Rectal smooth muscle tissue (tissue), 1 donor: ENCODE measurements at regions not wholly inside any gene's neighbourhood (a gene's known extent, or its start where the extent isn't known, plus 50 kb on each side); places are given as distances from the start of the nearest gene placed in this dataset.

Source experiments
- H3K27ac ChIP-seq: one replicate; pipeline ENCODE4 v1.7.0; 2013; ENCODE audit warnings: low read depth, low read length, inconsistent platforms
- H3K27me3 ChIP-seq: one replicate; pipeline ENCODE4 v1.7.0; 2013; ENCODE audit warnings: low read length; ENCODE audit not compliant: control insufficient read depth, insufficient read depth
- H3K36me3 ChIP-seq: one replicate; pipeline ENCODE4 v1.7.0; 2013; ENCODE audit warnings: low read length; ENCODE audit not compliant: control insufficient read depth, insufficient read depth
- H3K4me1 ChIP-seq: one replicate; pipeline ENCODE4 v1.7.0; 2013; ENCODE audit warnings: low read length; ENCODE audit not compliant: control insufficient read depth, insufficient read depth
- H3K4me3 ChIP-seq: one replicate; pipeline ENCODE4 v1.7.0; 2013; ENCODE audit warnings: low read length
- H3K9ac ChIP-seq: one replicate; pipeline ENCODE4 v1.7.0; 2013; ENCODE audit warnings: low read length

GRCh38 chr10:108913300-108913699 lies 1010.0 kb downstream of the XPNPEP1 start:
- no peaks in the 10 kb centered on the region for H3K4me1 ChIP-seq
- no peaks in the 10 kb centered on the region for H3K36me3 ChIP-seq
- H3K27me3 ChIP-seq, result no peaks in the 10 kb centered on the region
- no peak overlapping the region for H3K9ac ChIP-seq
- H3K27ac ChIP-seq, result no peak overlapping the region
- H3K4me3 ChIP-seq, result no peak overlapping the region

GRCh38 chr10:108911814-108912541 lies 1011.3 kb downstream of the XPNPEP1 start:
- H3K4me1 ChIP-seq, result no peaks in the 10 kb centered on the region
- H3K4me3 ChIP-seq, result peak overlapping the region; percentile 70
- H3K36me3 ChIP-seq, result no peaks in the 10 kb centered on the region
- no peaks in the 10 kb centered on the region for H3K27me3 ChIP-seq
- no peak overlapping the region for H3K9ac ChIP-seq
- H3K27ac ChIP-seq, result no peak overlapping the region

- Histone ChIP-seq H3K27me3 (no peaks in the 10 kb centered on the region), H3K36me3 (no peaks in the 10 kb centered on the region), H3K4me1 (no peaks in the 10 kb centered on the region), H3K4me3 (no peak overlapping the region), H3K9ac (no peak overlapping the region), H3K27ac (no peak overlapping the region)
Measured at GRCh38 chr10:108908096-108908495, 1015.2 kb downstream of the XPNPEP1 start.

GRCh38 chr10:108905821-108906220 lies 1017.5 kb downstream of the XPNPEP1 start:
- Histone ChIP-seq H3K4me3 (no peak overlapping the region), H3K27me3 (no peaks in the 10 kb centered on the region), H3K36me3 (no peaks in the 10 kb centered on the region), H3K4me1 (no peaks in the 10 kb centered on the region), H3K27ac (no peak overlapping the region), H3K9ac (no peak overlapping the region)

- H3K27me3 ChIP-seq, result no peaks in the 10 kb centered on the region
- no peak overlapping the region for H3K9ac ChIP-seq
- H3K36me3 ChIP-seq, result no peaks in the 10 kb centered on the region
- no peak overlapping the region for H3K27ac ChIP-seq
- no peak overlapping the region for H3K4me3 ChIP-seq
- no peaks in the 10 kb centered on the region for H3K4me1 ChIP-seq
Measured at GRCh38 chr10:108905171-108905570, 1018.1 kb downstream of the XPNPEP1 start.

GRCh38 chr10:108904163-108904838 lies 1019.0 kb downstream of the XPNPEP1 start:
- Histone ChIP-seq H3K27me3 (no peaks in the 10 kb centered on the region), H3K4me3 (no peak overlapping the region), H3K9ac (no peak overlapping the region), H3K4me1 (no peaks in the 10 kb centered on the region), H3K27ac (no peak overlapping the region), H3K36me3 (no peaks in the 10 kb centered on the region)

GRCh38 chr10:108902619-108903285 lies 1020.6 kb downstream of the XPNPEP1 start:
- no peak overlapping the region for H3K4me3 ChIP-seq
- H3K4me1 ChIP-seq, result no peaks in the 10 kb centered on the region
- H3K36me3 ChIP-seq, result no peaks in the 10 kb centered on the region
- H3K9ac ChIP-seq, result no peak overlapping the region
- H3K27me3 ChIP-seq, result no peaks in the 10 kb centered on the region
- H3K27ac ChIP-seq, result no peak overlapping the region

- Histone ChIP-seq H3K4me3 (no peak overlapping the region), H3K36me3 (no peaks in the 10 kb centered on the region), H3K9ac (no peak overlapping the region), H3K4me1 (no peaks in the 10 kb centered on the region), H3K27me3 (no peaks in the 10 kb centered on the region), H3K27ac (no peak overlapping the region)
Measured at GRCh38 chr10:108901781-108902618, 1021.3 kb downstream of the XPNPEP1 start.

GRCh38 chr10:108899670-108900069 lies 1023.6 kb downstream of the XPNPEP1 start:
- Histone ChIP-seq H3K4me3 (no peak overlapping the region), H3K4me1 (no peaks in the 10 kb centered on the region), H3K27me3 (no peaks in the 10 kb centered on the region), H3K9ac (no peak overlapping the region), H3K36me3 (no peaks in the 10 kb centered on the region), H3K27ac (no peak overlapping the region)

GRCh38 chr10:108894402-108895301 lies 1028.7 kb downstream of the XPNPEP1 start:
- H3K9ac ChIP-seq, result no peak overlapping the region
- no peak overlapping the region for H3K27ac ChIP-seq
- no peak overlapping the region for H3K4me3 ChIP-seq
- no peaks in the 10 kb centered on the region for H3K36me3 ChIP-seq
- H3K4me1 ChIP-seq, result no peaks in the 10 kb centered on the region
- H3K27me3 ChIP-seq, result no peaks in the 10 kb centered on the region

GRCh38 chr10:108877095-108877561 lies 1046.2 kb downstream of the XPNPEP1 start:
- Histone ChIP-seq H3K27me3 (no peaks in the 10 kb centered on the region), H3K36me3 (no peaks in the 10 kb centered on the region)

More at GRCh38 chr10:108877095-108877561, 1046.2 kb downstream of the XPNPEP1 start:
- Histone ChIP-seq H3K9ac (no peak overlapping the region), H3K4me3 (no peak overlapping the region), H3K27ac (no peak overlapping the region), H3K4me1 (peaks cover 3% of the 10 kb centered on the region)
